Prostate gland (tissue), 2 donors: ENCODE measurements at regions not wholly inside any gene's neighbourhood (a gene's known extent, or its start where the extent isn't known, plus 50 kb on each side); places are given as distances from the start of the nearest gene placed in this dataset.

Source experiments
- CTCF ChIP-seq, 4 experiments: fragments of 200-600 bp in 2 of 4; fragments of 450-650 bp in 2 of 4; sonication (generic) in 2 of 4; IDR thresholded peaks; 1 replicate in 3 of 4; 2 replicates in 1 of 4; pipeline ENCODE4 v1.5.1; 2016 to 2019; ENCODE audit warnings: antibody characterized with exemption in 4 of 4, mild to moderate bottlenecking in 2 of 4, moderate library complexity in 2 of 4
- POLR2A ChIP-seq: fragments of 450-650 bp; IDR thresholded peaks from one replicate; pipeline ENCODE4 v1.6.1; 2016; ENCODE audit warnings: antibody characterized with exemption, mild to moderate bottlenecking

- TF ChIP-seq CTCF (IDR thresholded peaks at IDR 0.05) (no peak), POLR2A (no peak)
Measured at GRCh38 chr4:53654300-53654758, 63.0 kb upstream of the LNX1 start.
